GM12874 (cell line): ENCODE measurements at regions not wholly inside any gene's neighbourhood (a gene's known extent, or its start where the extent isn't known, plus 50 kb on each side); places are given as distances from the start of the nearest gene placed in this dataset.

Experiments
- TF ChIP-seq, protein P1 (sequence below): IDR thresholded peaks from 2 replicates; pipeline ENCODE4 v1.5.1; 2011; ENCODE audit warnings: low read depth, mild to moderate bottlenecking, control low read depth, low read length, moderate library complexity; ENCODE audit not compliant: insufficient read depth

DNA sequence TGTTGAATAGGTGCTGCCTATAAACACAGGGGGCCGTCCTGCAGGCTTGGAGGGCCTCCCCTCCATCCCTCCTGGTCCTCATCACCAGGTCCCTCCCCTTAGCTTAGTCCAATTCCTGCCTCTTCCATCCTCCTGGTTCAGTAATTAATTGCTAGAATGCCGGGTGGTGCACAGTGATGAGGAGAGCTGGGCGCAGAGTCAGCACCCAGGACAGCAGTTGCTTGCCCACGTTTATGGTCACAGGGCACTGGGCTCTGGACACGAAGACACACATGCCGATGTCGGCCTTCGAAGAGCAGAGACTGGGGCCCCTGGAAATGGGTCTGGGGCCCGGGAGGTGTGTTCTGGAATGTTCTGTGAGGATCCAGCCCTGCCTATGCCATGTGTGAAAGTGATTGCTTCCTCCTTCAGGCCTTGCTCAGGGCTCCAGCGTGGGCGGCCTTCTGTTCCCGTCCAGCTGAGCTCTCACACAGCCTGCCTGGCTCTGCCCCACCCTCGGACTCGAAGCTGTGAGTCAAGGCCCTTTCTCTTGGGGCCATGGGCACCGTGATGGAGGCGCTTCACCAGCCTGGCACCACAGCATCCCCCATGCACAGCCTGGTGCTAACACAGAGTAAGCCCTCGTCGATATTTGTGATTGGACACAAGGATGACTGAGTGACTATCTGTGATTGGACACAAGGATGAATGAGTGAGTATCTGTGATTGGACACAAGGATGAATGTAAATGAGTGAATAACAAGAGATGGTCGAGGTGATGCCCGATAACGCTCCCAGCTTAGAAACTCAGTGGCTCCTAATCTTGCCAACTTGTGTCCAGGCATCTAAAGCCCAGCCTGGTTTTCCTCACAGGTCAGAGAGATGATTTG lies 884.7 kb downstream of the BRD1 start:
- TF ChIP-seq, protein P1, sequence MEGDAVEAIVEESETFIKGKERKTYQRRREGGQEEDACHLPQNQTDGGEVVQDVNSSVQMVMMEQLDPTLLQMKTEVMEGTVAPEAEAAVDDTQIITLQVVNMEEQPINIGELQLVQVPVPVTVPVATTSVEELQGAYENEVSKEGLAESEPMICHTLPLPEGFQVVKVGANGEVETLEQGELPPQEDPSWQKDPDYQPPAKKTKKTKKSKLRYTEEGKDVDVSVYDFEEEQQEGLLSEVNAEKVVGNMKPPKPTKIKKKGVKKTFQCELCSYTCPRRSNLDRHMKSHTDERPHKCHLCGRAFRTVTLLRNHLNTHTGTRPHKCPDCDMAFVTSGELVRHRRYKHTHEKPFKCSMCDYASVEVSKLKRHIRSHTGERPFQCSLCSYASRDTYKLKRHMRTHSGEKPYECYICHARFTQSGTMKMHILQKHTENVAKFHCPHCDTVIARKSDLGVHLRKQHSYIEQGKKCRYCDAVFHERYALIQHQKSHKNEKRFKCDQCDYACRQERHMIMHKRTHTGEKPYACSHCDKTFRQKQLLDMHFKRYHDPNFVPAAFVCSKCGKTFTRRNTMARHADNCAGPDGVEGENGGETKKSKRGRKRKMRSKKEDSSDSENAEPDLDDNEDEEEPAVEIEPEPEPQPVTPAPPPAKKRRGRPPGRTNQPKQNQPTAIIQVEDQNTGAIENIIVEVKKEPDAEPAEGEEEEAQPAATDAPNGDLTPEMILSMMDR: no peak

DNA sequence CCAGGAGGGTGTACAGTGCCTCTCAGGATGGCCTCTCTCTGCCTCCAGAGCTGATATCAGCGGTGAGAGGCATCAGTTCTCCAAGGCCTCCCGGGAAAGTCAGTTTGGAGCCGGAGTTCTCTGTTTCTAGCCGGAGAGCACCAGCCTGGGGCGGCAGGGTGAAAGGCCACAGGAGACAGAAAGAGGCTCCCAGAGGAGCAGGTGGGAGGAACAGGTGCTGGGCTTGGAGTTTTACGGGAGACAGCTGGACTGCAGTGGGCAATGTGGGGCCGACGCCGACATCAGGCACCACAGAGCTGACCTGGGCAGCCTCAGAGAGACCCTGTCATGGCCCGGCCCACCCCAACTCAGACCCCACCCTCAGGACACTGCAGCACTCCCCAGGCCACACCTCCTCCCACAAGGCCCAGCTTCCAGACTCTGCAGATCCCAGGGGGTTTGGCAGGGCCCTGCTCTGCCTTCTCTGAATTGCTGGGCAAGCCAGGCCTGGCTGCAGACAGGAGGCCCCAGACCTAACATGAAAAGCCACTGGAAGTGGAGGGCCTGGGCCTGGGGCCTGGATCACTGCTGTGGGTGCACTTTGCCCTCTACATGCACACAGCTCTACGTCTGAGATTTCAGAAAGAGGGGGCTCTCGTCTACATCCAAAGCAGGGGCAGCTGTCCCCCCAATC lies 885.6 kb downstream of the BRD1 start:
- TF ChIP-seq, protein P1: no peak

GRCh38 chr22:48941033-48941902 lies 886.4 kb downstream of the BRD1 start:
- TF ChIP-seq, protein P1: no peak

DNA sequence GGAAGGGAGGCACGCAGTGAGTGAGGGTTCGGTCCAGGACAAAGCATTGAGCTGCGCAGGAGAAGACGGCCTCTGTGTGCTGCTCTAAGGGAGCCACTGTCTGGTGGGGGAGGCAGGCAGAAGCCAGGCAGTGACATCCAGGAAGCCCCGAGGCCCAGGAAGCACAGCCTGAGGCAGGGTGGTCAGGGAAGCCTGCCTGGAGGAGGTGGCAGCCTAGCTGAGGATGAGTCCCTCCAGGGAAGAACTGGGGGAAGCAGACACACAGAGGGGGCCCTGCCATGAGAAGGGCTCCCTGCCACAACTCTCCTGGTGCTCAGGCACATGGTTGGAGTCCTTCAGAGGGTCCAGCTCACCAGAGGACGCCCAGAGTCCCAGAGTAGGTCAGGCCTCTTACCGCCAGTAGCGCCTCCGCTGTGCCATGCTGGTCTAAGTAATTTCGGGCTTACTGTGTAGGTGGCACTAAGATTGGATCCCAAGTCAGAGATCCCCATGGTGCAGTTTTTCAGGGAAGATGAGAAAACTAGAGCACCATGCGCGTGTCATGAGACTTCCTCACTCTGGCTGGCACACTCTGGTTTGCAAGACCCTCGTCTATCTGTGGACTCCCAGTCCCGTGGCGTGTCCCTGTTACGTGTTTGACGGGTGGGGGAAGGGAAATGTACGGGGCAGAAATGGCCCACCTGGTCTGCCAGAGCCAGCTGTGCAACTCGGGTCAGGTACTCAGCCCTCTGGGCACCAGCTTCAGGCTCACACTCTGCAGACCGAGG lies 887.2 kb downstream of the BRD1 start:
- TF ChIP-seq, protein P1: no peak

DNA sequence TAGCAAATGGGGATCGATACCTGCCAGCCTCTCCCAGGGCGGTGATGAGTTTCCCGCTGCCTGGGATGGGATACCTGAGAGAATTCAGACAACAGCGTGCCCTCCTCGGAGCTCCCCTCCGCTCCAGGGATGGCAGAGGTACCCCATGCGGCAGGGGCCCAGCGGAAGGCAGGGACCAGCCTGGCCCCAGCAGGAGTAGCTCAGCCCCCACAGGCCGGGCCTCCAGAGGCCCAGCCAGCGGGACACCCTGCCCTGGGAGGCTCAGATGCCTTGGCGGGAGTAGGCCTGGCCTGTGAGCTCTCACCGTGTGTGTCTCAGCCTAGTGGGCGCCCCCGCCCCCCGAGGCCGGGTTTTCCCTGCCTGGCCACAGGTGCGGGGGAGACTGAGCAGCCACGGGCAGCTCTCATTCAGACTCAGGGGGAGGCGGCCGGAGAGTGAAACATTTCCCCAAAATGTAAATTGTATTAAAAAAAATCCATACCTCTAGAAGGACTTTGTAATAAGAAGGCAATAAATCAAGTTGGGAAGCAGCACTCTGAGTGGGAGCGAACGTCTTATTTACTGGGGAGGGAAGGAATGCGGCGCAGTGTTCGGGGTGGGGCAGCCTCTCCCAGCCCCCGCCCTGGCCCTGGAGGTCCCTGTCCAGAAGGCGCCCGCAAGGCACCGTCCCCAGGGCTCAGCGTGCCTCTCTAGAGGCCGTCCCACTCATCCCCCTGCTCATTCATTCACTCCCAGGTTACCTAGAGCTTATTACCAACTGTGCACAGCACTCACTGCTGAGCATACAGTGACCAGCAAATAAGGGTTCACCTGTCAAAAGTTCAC lies 888.0 kb downstream of the BRD1 start:
- TF ChIP-seq, protein P1: no peak

- TF ChIP-seq, protein P1: no peak
Observed at GRCh38 chr22:48938741-48939140, 888.9 kb downstream of the BRD1 start.
